HL-60/S4 treated with retinoic acid at 250 ng/mL for 4 days and 3 days (cell line): ENCODE measurements at regions not wholly inside any gene's neighbourhood (a gene's known extent, or its start where the extent isn't known, plus 50 kb on each side); places are given as distances from the start of the nearest gene placed in this dataset.

Source experiments
- in situ Hi-C: fragments of 300-500 bp; cut with MboI; formaldehyde crosslinking; loops from 2 replicates; pipeline ENCODE4 v1.7.0; 2022; ENCODE audit warnings: low sequenced_read_pairs

DNA sequence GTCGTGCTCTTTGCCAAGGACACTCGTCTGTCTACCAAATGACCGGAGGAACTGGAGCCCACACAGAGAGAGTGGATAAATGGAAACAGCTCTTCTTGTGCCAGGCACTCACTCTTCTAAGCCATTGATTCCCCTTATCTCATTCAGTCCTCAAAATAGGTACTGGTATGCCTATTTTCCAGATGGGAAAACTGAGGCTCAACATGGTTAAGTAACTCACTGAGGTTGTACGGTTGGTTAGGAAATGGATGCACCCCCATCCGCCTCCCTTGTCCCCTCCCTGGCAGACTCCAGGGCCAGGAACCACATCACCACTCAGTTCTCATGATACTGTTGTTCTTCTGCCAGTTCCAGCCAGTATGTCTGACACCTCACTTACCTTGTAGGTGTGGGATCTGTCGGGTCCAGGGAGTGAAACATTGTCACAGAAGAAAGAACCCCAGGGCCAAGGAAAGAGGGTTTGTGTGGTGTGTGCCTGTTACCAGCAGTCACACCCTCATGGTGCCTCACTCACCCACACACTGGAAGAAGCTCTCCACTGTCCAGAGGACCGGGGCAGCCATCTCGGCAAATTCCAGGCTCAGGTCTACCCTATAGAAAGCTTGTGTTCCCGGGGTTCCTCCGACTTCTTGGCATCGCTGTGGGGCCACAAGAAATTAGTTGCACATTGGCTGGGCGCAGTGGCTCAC, 58.8 kb upstream of the TARDBP start:
- in situ Hi-C loops: no loop called here

DNA sequence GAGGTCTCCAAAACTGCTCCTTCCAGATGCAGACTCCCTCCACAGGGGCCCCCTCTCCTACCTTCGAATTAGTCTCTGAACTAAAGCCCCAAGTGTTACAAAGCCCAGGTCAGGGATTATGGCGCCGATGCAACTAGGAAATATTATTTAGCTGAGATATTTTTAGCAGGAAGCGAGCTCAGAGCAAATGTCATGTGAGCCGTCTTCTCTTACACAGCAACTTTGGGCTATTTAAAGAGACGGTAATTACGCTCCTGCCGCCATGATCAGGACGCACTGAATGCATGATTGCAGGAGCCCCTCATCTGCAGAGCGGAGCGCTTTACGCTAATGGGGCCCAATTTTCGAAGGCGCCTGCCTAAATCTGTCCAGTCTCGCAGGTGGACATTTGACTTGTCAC, 55.3 kb upstream of the TARDBP start:
- in situ Hi-C loops: no loop called here

DNA sequence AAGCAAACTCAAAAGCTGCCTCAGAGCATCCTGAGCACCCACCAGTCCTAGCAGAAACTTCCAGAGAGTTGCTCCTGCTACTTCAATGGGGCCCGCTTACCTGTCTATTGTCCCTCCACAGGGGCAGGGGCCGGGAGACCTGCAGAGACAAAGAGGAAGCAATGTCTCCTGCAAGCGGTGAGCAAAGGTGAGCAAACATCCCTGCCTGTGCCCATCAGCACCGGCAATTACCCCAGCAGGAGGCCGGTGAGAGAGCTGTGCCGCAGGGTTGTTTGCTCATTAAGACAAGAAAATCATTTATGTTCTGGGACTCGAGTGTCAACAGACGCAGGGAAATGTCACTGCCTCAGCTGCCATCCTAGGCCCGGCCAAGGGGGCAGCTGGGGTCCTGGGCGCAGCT, 53.8 kb upstream of the TARDBP start:
- in situ Hi-C loops: no loop called here

DNA sequence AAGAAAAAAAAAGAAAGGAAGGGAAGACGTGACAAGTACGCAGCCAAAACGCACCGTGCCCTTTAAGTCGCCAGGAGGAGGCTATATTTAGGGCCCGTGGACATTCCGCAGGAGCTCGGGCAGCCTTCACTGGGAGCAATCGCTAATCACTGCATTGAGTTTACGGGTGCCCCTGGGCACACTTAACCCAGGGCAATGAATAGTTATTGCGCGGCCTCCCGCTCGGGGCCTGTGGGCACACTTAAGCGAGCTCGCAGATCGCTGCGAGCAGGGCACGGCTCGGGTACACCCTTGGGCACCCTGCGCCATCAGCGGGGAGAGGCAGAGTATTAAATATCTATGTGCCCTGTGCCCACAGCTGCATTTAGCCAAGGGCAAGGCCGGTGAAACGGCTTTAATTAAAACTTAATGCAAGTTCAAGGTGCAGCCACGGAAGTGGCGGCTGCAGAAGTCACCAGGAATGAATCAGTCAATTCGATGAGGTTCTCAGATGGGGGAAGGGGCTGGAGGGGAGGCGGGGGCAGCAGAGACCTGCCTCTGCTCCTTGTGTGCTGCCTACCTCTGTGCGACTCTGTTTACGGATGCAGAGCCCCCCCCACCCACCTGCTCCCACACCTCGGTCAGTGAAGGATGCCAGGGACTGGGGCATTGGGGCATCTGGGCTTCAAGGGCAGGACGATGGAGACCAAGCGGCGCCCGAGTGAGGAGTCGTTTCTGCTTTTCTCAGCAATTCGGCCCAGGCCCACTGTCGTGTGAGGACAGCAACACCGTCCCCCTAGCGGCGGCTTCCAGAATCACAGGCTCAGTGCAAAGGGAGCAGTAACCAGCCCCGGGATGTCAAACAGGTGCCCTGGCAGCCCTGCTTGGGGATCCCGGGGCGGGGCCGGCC, 51.8 kb upstream of the TARDBP start:
- in situ Hi-C loops: no loop called here

DNA sequence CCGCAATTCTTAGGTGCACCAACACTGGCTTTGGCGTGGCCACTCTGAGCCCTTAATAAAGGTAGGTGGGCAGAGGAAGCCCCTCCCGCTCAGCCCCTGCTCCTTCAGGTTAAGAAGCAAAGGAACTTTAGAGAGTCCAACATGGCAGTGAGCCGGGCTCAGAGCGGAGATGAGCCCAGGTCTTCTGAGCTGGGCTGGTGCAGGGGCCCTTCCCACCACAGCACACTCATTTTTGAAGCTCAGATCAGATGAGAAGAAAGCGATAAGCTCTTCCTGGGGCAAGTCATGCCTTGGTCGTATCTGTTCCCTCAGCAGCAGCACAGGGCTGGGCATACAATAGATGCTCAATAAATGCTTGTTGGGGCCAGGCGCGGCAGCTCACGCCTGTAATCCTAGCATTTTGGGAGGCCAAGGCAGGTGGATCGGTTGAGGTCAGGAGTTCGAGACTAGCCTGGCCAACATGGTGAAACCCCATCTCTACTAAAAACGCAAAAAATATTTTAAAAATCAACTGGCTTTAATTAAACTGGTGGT, 51.1 kb upstream of the TARDBP start:
- in situ Hi-C loops: no loop called here

DNA sequence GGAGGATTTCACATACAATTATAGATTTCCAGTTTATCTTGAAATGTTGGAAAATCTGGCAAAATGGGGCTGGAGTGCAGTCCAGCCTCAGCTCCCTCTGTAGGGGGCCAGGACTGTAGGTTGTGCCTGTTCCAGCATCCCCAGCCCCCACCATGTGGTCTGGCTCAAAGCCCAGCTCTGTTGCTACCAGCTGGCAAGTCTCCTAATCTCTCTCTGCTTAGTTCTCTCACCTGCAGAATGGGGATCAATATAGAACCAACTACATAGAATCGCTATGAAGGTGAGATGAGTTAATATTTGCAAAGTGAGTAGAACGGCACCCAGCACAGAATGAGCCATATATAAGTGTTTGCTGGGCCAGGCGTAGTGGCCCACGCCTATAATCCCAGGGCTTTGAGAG, 50.0 kb upstream of the TARDBP start:
- in situ Hi-C loops: no loop called here
